Ovary (tissue), 7 donors: ENCODE measurements at regions not wholly inside any gene's neighbourhood (a gene's known extent, or its start where the extent isn't known, plus 50 kb on each side); places are given as distances from the start of the nearest gene placed in this dataset.

Experiments used
- DNase-seq, 5 donors: peaks; one replicate each; pipeline ENCODE4 v3.0.0-alpha.2; 2019 to 2020
- H3K27ac ChIP-seq, 2 donors: fragments of 200-600 bp; one replicate each; pipeline versions ENCODE4 v1.5.1 to v1.8.0; 2019 to 2022
- H3K27me3 ChIP-seq: fragments of 200-600 bp; one replicate; pipeline ENCODE4 v1.8.0; 2022
- H3K36me3 ChIP-seq: fragments of 200-600 bp; sonication (generic); one replicate; pipeline ENCODE4 v1.5.1; 2019
- H3K4me1 ChIP-seq: one replicate; pipeline ENCODE4 v1.8.1; 2013; ENCODE audit warnings: mild to moderate bottlenecking, moderate library complexity; ENCODE audit not compliant: insufficient read depth
- H3K4me3 ChIP-seq: fragments of 200-600 bp; sonication (generic); one replicate; pipeline ENCODE4 v1.5.1; 2017
- H3K9me3 ChIP-seq, 2 donors: fragments of 200-600 bp in 1 of 2; sonication (generic) in 1 of 2; one replicate each; pipeline versions ENCODE4 v1.5.1 to v1.8.1; 2013 to 2019; ENCODE audit warnings: mild to moderate bottlenecking in 1 of 2, moderate library complexity in 1 of 2
- CTCF ChIP-seq, 3 donors: fragments of 450-650 bp in 2 of 3; fragments of 200-600 bp in 1 of 3; IDR thresholded peaks; one replicate each; pipeline versions ENCODE4 v1.5.1 to v1.8.0; 2016 to 2022; ENCODE audit warnings: antibody characterized with exemption in 3 of 3, mild to moderate bottlenecking in 1 of 3
- EP300 ChIP-seq: sonication (generic); formaldehyde crosslinking; IDR thresholded peaks from one replicate; pipeline ENCODE4 v1.6.1; 2017; ENCODE audit warnings: antibody characterized with exemption
- POLR2A ChIP-seq: fragments of 450-650 bp; IDR thresholded peaks from one replicate; pipeline ENCODE4 v1.6.1; 2017; ENCODE audit warnings: antibody characterized with exemption, mild to moderate bottlenecking, moderate library complexity
- WGBS, 3 donors: extraction: QIAGEN DNeasy Blood & Tissue Kit in 1 of 3; methylation state at CpG; one replicate each; pipeline versions ENCODE4 v1.1.5 to v1.1.7; 2013 to 2017; 5-methylcytosine and 5-hydroxymethylcytosine counted together
- intact Hi-C, 4 donors: fragments of 100-400 bp; cut with DNase I; formaldehyde crosslinking; loops; one replicate each; pipeline versions ENCODE4 v1.11.0 to v1.15.1; 2022 to 2023
- donor health status: DM: no; HTN: no; CAD: no; lungs with moderate emphysema.
- donor health status: DM: no; HTN: no; CAD: no.
- donor health status: Bipolar disorder and iron deficiency.
- donor health status: DM: no; HTN: no; CAD: no.
- donor health status: DM: yes; HTN: yes; CAD: no.

DNA sequence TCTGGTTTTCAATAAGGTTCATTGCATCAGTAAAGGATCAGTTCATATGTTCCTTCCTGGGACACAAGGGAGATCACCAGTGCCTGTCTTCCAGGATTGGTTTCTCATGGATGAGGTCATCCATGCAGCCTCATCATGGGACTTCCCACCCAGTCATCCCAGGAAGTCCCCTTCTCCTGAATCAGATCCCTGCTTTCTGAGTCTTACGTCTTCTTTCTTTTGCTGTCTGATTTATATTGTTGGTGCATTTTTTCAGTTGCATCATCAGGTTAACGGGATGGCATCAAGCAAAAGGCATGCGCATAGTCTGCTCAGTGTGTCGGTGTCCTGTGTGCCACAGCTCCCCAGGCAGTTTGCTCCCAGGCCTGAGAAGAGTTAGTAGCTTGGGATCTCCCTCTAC, 105.9 kb downstream of the SOX11 start:
- no peaks in the 10 kb centered on the region for H3K4me1 ChIP-seq
- H3K9me3 ChIP-seq = no peaks in the 10 kb centered on the region
- intact Hi-C loops = no loop called here
- H3K27me3 ChIP-seq = no peaks in the 10 kb centered on the region
- no peaks in the 10 kb centered on the region for H3K36me3 ChIP-seq
- no peak overlapping the region for H3K27ac ChIP-seq
- no peak for DNase-seq
- TF ChIP-seq POLR2A (no peak), CTCF (IDR thresholded peaks at IDR 0.05) (no peak), EP300 (no peak)
- H3K4me3 ChIP-seq = no peak overlapping the region
- WGBS, 3 donors = 72 to 94% (median 79%) methylated on average over 4 of the region's 4 CpGs

- H3K9me3 ChIP-seq = no peaks in the 10 kb centered on the region
Measured at GRCh38 chr2:5799348-5799747, 107.2 kb downstream of the SOX11 start.

GRCh38 chr2:5803547-5803946, 111.4 kb downstream of the SOX11 start:
- 27 to 29% (median 28%) methylated on average over 8 of the region's 8 CpGs for WGBS, 3 donors
- TF ChIP-seq EP300 (no peak), CTCF (IDR thresholded peaks at IDR 0.05) (no peak), POLR2A (no peak)
- intact Hi-C loops = loop anchor here in 1 of 4 donors (2.0 kb wide), 1 partner anchor 75 kb away; no protein-coding TSS in a partner anchor

More at GRCh38 chr2:5799348-5799747, 107.2 kb downstream of the SOX11 start:
- Histone ChIP-seq H3K27ac (no peak overlapping the region), H3K27me3 (no peaks in the 10 kb centered on the region), H3K36me3 (no peaks in the 10 kb centered on the region), H3K4me1 (no peaks in the 10 kb centered on the region), H3K4me3 (no peak overlapping the region)
- DNase-seq = no peak
- TF ChIP-seq POLR2A (no peak), CTCF (IDR thresholded peaks at IDR 0.05) (no peak), EP300 (no peak)
- WGBS, 3 donors = 93 to 100% (median 100%) methylated on average over 1 of the region's 1 CpG
- intact Hi-C loops = no loop called here

GRCh38 chr2:5818961-5819600, 126.9 kb downstream of the SOX11 start:
- TF ChIP-seq CTCF (IDR thresholded peaks at IDR 0.05) = no peak
- no peak for TF ChIP-seq POLR2A
- TF ChIP-seq EP300 = no peak
- Histone ChIP-seq H3K4me3 (no peak overlapping the region), H3K4me1 (no peaks in the 10 kb centered on the region), H3K9me3 (no peaks in the 10 kb centered on the region), H3K27me3 (no peaks in the 10 kb centered on the region), H3K36me3 (no peaks in the 10 kb centered on the region), H3K27ac (no peak overlapping the region)
- DNase-seq = no peak
- WGBS, 3 donors = 23 to 34% (median 30%) methylated on average over 3 of the region's 3 CpGs
- intact Hi-C loops = no loop called here

More at GRCh38 chr2:5803547-5803946, 111.4 kb downstream of the SOX11 start:
- Histone ChIP-seq H3K4me1 (no peaks in the 10 kb centered on the region), H3K36me3 (no peaks in the 10 kb centered on the region), H3K27me3 (no peaks in the 10 kb centered on the region), H3K9me3 (no peaks in the 10 kb centered on the region), H3K27ac (no peak overlapping the region), H3K4me3 (no peak overlapping the region)
- DNase-seq = no peak
